Fibroblast of lung (primary cell): ENCODE measurements at regions not wholly inside any gene's neighbourhood (a gene's known extent, or its start where the extent isn't known, plus 50 kb on each side); places are given as distances from the start of the nearest gene placed in this dataset.

Experiments used
- CTCF ChIP-seq, 2 donors: IDR thresholded peaks in 1 of 2; conservative IDR thresholded peaks in 1 of 2; 1 replicate in 1 of 2; 2 replicates in 1 of 2; pipeline ENCODE4 v1.5.1; 2011 to 2012; ENCODE audit warnings: low read length in 2 of 2, control low read depth in 1 of 2, inconsistent platforms in 1 of 2, low read depth in 1 of 2, mild to moderate bottlenecking in 1 of 2
- EZH2 ChIP-seq: IDR thresholded peaks from 2 replicates; pipeline ENCODE4 v1.5.1; 2012; ENCODE audit warnings: low read length, control low read depth, mild to moderate bottlenecking; ENCODE audit errors: missing control alignments

DNA sequence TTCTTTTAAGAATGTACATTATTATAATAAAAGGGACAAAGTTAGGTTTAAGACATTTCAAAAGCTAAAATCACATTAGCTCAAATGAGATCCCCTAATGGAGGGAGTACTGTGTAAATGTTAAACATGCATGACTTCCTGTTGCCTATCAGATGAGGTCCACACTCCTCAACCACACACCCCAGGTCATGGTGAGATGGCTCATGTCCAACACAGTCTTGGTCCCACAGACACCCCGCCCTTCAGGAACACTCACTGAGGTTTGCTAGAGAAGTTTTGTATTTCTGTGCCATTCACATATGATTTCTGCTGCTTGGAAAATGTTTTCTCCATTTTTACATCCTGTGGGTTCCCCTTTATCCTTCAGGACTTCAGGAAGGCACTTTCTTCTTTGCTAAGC lies 491.0 kb downstream of the SOX11 start:
- TF ChIP-seq CTCF (conservative IDR thresholded peaks at IDR 0.05 in 1 of 2, IDR thresholded peaks at IDR 0.05 in 1 of 2; ENCODE audit: low read depth in 1 of 2, low read length in 2 of 2) (no peak), EZH2 (no peak)
